PC-9 (cell line): ENCODE measurements at regions not wholly inside any gene's neighbourhood (a gene's known extent, or its start where the extent isn't known, plus 50 kb on each side); places are given as distances from the start of the nearest gene placed in this dataset.

ENCODE experiments used
- BruUV-seq: library from RNA; stranded (reverse); fragments of 400-500 nt; replicated peaks from 2 replicates; lab custom pipeline; 2021; lab: Mats Ljungman, UMichigan
- CTCF ChIA-PET: fragments of 300-600 bp; sonication (Branson Sonifier 250); formaldehyde crosslinking; loops from one replicate; lab custom pipeline; 2022; ENCODE audit warnings: antibody characterized with exemption; lab: Charles Lee
- POLR2A ChIA-PET: fragments of 300-600 bp; sonication (Branson Sonifier 250); formaldehyde crosslinking; loops from one replicate; lab custom pipeline; 2022; ENCODE audit warnings: antibody characterized with exemption; ENCODE audit not compliant: unreplicated experiment; lab: Charles Lee
- DNase-seq, 2 experiments: peaks; one replicate each; pipeline versions ENCODE4 v3.0.0 to v3.0.0-alpha.2; 2015 to 2022; ENCODE audit warnings: mixed read lengths in 1 of 2
- H2AFZ ChIP-seq: fragments of 200-600 bp; sonication (generic); 2 replicates; pipeline ENCODE4 v1.8.1; 2017; ENCODE audit warnings: antibody characterized with exemption
- H3F3A ChIP-seq: fragments of 200-600 bp; sonication (generic); 2 replicates; pipeline ENCODE4 v1.8.1; 2017; ENCODE audit warnings: antibody characterized with exemption, mild to moderate bottlenecking, low read depth; ENCODE audit not compliant: insufficient read depth
- H3K27ac ChIP-seq: fragments of 200-600 bp; sonication (generic); 2 replicates; pipeline ENCODE4 v1.6.1; 2016; ENCODE audit warnings: mixed run types
- H3K27me3 ChIP-seq: fragments of 200-600 bp; sonication (generic); 2 replicates; pipeline ENCODE4 v1.6.1; 2016; ENCODE audit warnings: low read depth, mixed run types; ENCODE audit not compliant: insufficient read depth
- H3K36me3 ChIP-seq: fragments of 200-600 bp; sonication (generic); 2 replicates; pipeline ENCODE4 v1.6.1; 2016; ENCODE audit warnings: low read depth, mixed run types
- H3K4me1 ChIP-seq: fragments of 200-600 bp; sonication (generic); replicated peaks from 2 replicates; pipeline ENCODE4 v1.6.1; 2016; ENCODE audit warnings: mixed run types; ENCODE audit not compliant: insufficient read depth
- H3K4me2 ChIP-seq: fragments of 200-600 bp; sonication (generic); 2 replicates; pipeline ENCODE4 v1.6.1; 2017; ENCODE audit warnings: mixed run types
- H3K4me3 ChIP-seq: fragments of 200-600 bp; sonication (generic); 2 replicates; pipeline ENCODE4 v1.6.1; 2016; ENCODE audit warnings: mixed run types
- H3K79me2 ChIP-seq: fragments of 200-600 bp; sonication (generic); 2 replicates; pipeline ENCODE4 v1.6.1; 2017; ENCODE audit warnings: low read depth, mixed run types
- H3K9me2 ChIP-seq: fragments of 200-600 bp; sonication (generic); 2 replicates; pipeline ENCODE4 v1.8.1; 2017; ENCODE audit warnings: mild to moderate bottlenecking; ENCODE audit not compliant: insufficient read depth
- H3K9me3 ChIP-seq: fragments of 200-600 bp; sonication (generic); 2 replicates; pipeline ENCODE4 v1.8.1; 2016; ENCODE audit warnings: low read depth; ENCODE audit not compliant: insufficient read depth
- H4K20me1 ChIP-seq: fragments of 200-600 bp; sonication (generic); 2 replicates; pipeline ENCODE4 v1.8.1; 2017; ENCODE audit not compliant: insufficient read depth
- CTCF ChIP-seq: fragments of 200-600 bp; sonication (generic); conservative IDR thresholded peaks from 2 replicates; pipeline ENCODE4 v1.6.1; 2017; ENCODE audit warnings: mixed run types, antibody characterized with exemption, mild to moderate bottlenecking, moderate library complexity
- EZH2 ChIP-seq: fragments of 200-600 bp; sonication (generic); IDR thresholded peaks from 2 replicates; pipeline ENCODE4 v1.8.0; 2017; ENCODE audit warnings: antibody characterized with exemption, low read depth
- intact Hi-C: fragments of 100-400 bp; cut with micrococcal nuclease; formaldehyde crosslinking; loops from one replicate; pipeline ENCODE4 v1.10.0; 2022; ENCODE audit not compliant: unreplicated experiment

- no peaks in the 10 kb centered on the region for H3K36me3 ChIP-seq
- no peak for DNase-seq
- POLR2A ChIA-PET, result no interaction called here
- no peaks in the 10 kb centered on the region for H3F3A ChIP-seq
- H3K27ac ChIP-seq, result no peak overlapping the region
- no peaks in the 10 kb centered on the region for H3K27me3 ChIP-seq
- H3K9me3 ChIP-seq, result no peaks in the 10 kb centered on the region
- no peaks in the 10 kb centered on the region for H3K4me1 ChIP-seq
- H3K9me2 ChIP-seq, result no peaks in the 10 kb centered on the region
- BruUV-seq, result no TSS peak
- no peak overlapping the region for H2AFZ ChIP-seq
- intact Hi-C loops, result no loop called here
- TF ChIP-seq CTCF (no peak), EZH2 (no peak)
- no peaks in the 10 kb centered on the region for H4K20me1 ChIP-seq
- H3K79me2 ChIP-seq, result no peaks in the 10 kb centered on the region
- CTCF ChIA-PET, result no interaction called here
- no peak overlapping the region for H3K4me2 ChIP-seq
- H3K4me3 ChIP-seq, result no peak overlapping the region
Observed at GRCh38 chrX:42127563-42127962, 204.2 kb upstream of the CASK start.

- intact Hi-C loops, result no loop called here
- H3K27ac ChIP-seq, result no peak overlapping the region
- CTCF ChIA-PET, result no interaction called here
- no peak overlapping the region for H2AFZ ChIP-seq
- H3K9me3 ChIP-seq, result no peaks in the 10 kb centered on the region
- H4K20me1 ChIP-seq, result no peaks in the 10 kb centered on the region
- no peaks in the 10 kb centered on the region for H3K36me3 ChIP-seq
- POLR2A ChIA-PET, result no interaction called here
- no peak overlapping the region for H3K4me3 ChIP-seq
- no peaks in the 10 kb centered on the region for H3K27me3 ChIP-seq
- DNase-seq, result no peak
- no peaks in the 10 kb centered on the region for H3F3A ChIP-seq
- H3K79me2 ChIP-seq, result no peaks in the 10 kb centered on the region
- TF ChIP-seq EZH2, result no peak
- no peaks in the 10 kb centered on the region for H3K9me2 ChIP-seq
- no peaks in the 10 kb centered on the region for H3K4me1 ChIP-seq
- BruUV-seq, result no TSS peak
- H3K4me2 ChIP-seq, result no peak overlapping the region
Observed at GRCh38 chrX:42123369-42123768, 200.0 kb upstream of the CASK start.

GRCh38 chrX:42119076-42119475, 195.7 kb upstream of the CASK start:
- H3K4me1 ChIP-seq, result no peaks in the 10 kb centered on the region
- H3K27me3 ChIP-seq, result no peaks in the 10 kb centered on the region
- H4K20me1 ChIP-seq, result no peaks in the 10 kb centered on the region
- BruUV-seq, result no TSS peak
- no peak overlapping the region for H3K4me3 ChIP-seq
- H3K9me3 ChIP-seq, result no peaks in the 10 kb centered on the region
- no peak for TF ChIP-seq CTCF
- TF ChIP-seq EZH2, result no peak
- ChIA-PET POLR2A (no interaction called here), CTCF (no interaction called here)
- H3F3A ChIP-seq, result no peaks in the 10 kb centered on the region
- H2AFZ ChIP-seq, result no peak overlapping the region
- intact Hi-C loops, result no loop called here
- no peak overlapping the region for H3K4me2 ChIP-seq
- no peaks in the 10 kb centered on the region for H3K36me3 ChIP-seq
- DNase-seq, result peak; percentile 3 to 68
- H3K9me2 ChIP-seq, result no peaks in the 10 kb centered on the region
- H3K27ac ChIP-seq, result no peak overlapping the region
- no peaks in the 10 kb centered on the region for H3K79me2 ChIP-seq

GRCh38 chrX:42117318-42117717, 194.0 kb upstream of the CASK start:
- Histone ChIP-seq H3K9me2 (no peaks in the 10 kb centered on the region), H3K27me3 (no peaks in the 10 kb centered on the region), H3K79me2 (no peaks in the 10 kb centered on the region), H3K4me3 (no peak overlapping the region), H3F3A (no peaks in the 10 kb centered on the region), H3K4me2 (no peak overlapping the region), H3K9me3 (no peaks in the 10 kb centered on the region), H3K36me3 (no peaks in the 10 kb centered on the region), H3K27ac (no peak overlapping the region), H4K20me1 (no peaks in the 10 kb centered on the region), H2AFZ (no peak overlapping the region), H3K4me1 (no peaks in the 10 kb centered on the region)
- no peak for TF ChIP-seq EZH2
- TF ChIP-seq CTCF, result no peak
- BruUV-seq, result no TSS peak
- intact Hi-C loops, result no loop called here
- POLR2A ChIA-PET, result no interaction called here
- CTCF ChIA-PET, result no interaction called here
- DNase-seq, result no peak
